Keratinocyte (primary cell): ENCODE measurements at regions not wholly inside any gene's neighbourhood (a gene's known extent, or its start where the extent isn't known, plus 50 kb on each side); places are given as distances from the start of the nearest gene placed in this dataset.

Experiments used
- EZH2 ChIP-seq: IDR thresholded peaks from one replicate; pipeline ENCODE4 v1.6.1; 2012; ENCODE audit warnings: inconsistent platforms, mild to moderate bottlenecking, low read length, moderate library complexity
- TF ChIP-seq, protein P1 (sequence below), 3 experiments: IDR thresholded peaks in 1 of 3; conservative IDR thresholded peaks in 1 of 3; optimal IDR thresholded peaks in 1 of 3; 2 replicates in 2 of 3; 3 replicates in 1 of 3; pipeline versions ENCODE3 to v1.5.1; 2011; ENCODE audit warnings: low read length in 3 of 3, mild to moderate bottlenecking in 3 of 3, moderate library complexity in 2 of 3, control low read depth in 1 of 3, inconsistent platforms in 1 of 3; ENCODE audit not compliant: insufficient read depth in 2 of 3; ENCODE audit errors: extremely low read depth in 1 of 3

DNA sequence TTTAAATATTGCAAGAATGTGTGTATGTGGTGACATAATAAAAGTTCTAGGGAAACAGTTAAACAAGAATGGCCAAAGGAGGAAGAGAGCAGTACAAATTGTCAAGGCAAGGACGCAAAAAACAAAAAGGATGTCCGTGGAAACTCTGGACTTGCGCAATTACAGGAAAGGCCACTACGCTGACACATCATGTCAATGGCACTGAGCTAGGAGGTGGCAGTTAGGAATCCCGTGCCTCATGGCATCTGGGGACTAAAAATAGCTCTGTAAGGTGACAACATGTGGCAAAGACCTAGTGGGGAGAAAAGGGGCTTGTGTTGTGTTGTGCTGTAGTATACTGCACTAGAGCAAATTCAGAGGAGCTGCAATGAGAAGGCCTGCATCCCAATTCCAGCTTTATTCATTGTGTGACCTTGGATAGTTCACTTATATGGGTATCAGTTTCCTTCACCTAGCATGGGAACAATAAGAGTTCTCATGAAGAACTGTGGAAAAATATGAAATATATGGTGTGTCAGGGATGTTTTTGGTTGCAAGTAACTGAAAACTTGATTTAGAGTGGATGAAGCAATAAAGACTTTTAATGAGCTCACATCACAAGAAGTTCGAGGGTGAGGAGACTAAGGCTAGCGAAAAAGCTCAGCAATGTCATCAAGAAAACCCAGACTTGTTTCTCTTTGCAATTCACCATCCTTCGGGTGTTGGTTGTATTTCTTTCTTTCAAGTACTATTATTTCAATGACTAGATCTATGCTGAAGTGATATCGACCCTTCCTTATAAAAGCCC lies 124.1 kb upstream of the STC2 start:
- TF ChIP-seq, protein P1, sequence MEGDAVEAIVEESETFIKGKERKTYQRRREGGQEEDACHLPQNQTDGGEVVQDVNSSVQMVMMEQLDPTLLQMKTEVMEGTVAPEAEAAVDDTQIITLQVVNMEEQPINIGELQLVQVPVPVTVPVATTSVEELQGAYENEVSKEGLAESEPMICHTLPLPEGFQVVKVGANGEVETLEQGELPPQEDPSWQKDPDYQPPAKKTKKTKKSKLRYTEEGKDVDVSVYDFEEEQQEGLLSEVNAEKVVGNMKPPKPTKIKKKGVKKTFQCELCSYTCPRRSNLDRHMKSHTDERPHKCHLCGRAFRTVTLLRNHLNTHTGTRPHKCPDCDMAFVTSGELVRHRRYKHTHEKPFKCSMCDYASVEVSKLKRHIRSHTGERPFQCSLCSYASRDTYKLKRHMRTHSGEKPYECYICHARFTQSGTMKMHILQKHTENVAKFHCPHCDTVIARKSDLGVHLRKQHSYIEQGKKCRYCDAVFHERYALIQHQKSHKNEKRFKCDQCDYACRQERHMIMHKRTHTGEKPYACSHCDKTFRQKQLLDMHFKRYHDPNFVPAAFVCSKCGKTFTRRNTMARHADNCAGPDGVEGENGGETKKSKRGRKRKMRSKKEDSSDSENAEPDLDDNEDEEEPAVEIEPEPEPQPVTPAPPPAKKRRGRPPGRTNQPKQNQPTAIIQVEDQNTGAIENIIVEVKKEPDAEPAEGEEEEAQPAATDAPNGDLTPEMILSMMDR (optimal IDR thresholded peaks at IDR 0.05 in 1 of 3, IDR thresholded peaks at IDR 0.05 in 1 of 3, conservative IDR thresholded peaks at IDR 0.05 in 1 of 3; ENCODE audit: extremely low read depth in 1 of 3, insufficient read depth in 2 of 3, low read length in 3 of 3) = no peak
- TF ChIP-seq EZH2 = no peak
